SIG-M5 (cell line): ENCODE measurements at regions not wholly inside any gene's neighbourhood (a gene's known extent, or its start where the extent isn't known, plus 50 kb on each side); places are given as distances from the start of the nearest gene placed in this dataset.
"Not testable (repeated sequence)": the region's sequence is repeated elsewhere in the genome, so short reads cannot be mapped to it uniquely, and the experiment has no call there.

Source experiments
- DNase-seq: peaks from one replicate; lab custom pipeline; 2025; lab: John Stamatoyannopoulos, UW

- DNase-seq, result no peak
These were observed 119.5 kb upstream of the TNRC6C start for GRCh38 chr17:77838748-77839697.

- no peak for DNase-seq
These were observed 118.6 kb upstream of the TNRC6C start for GRCh38 chr17:77839698-77840512.

- no peak for DNase-seq
These were observed 117.9 kb upstream of the TNRC6C start for GRCh38 chr17:77840513-77841165.

GRCh38 chr17:77841742-77842527, 116.6 kb upstream of the TNRC6C start:
- no peak for DNase-seq

- DNase-seq, result no peak
These were observed 115.9 kb upstream of the TNRC6C start for GRCh38 chr17:77842528-77843147.

- not testable (repeated sequence) for DNase-seq
These were observed 115.1 kb upstream of the TNRC6C start for GRCh38 chr17:77843255-77843895.

GRCh38 chr17:77843896-77844295, 114.6 kb upstream of the TNRC6C start:
- no peak for DNase-seq

- no peak for DNase-seq
These were observed 113.8 kb upstream of the TNRC6C start for GRCh38 chr17:77844681-77845080.

- DNase-seq, result no peak
These were observed 112.8 kb upstream of the TNRC6C start for GRCh38 chr17:77845541-77846225.

GRCh38 chr17:77846531-77847085, 111.9 kb upstream of the TNRC6C start:
- no peak for DNase-seq

- DNase-seq, result no peak
These were observed 111.0 kb upstream of the TNRC6C start for GRCh38 chr17:77847221-77848085.

GRCh38 chr17:77848257-77848656, 110.2 kb upstream of the TNRC6C start:
- DNase-seq, result no peak

GRCh38 chr17:77849239-77849638, 109.3 kb upstream of the TNRC6C start:
- no peak for DNase-seq

- DNase-seq, result no peak
These were observed 106.6 kb upstream of the TNRC6C start for GRCh38 chr17:77851921-77852320.

GRCh38 chr17:77852731-77853130, 105.8 kb upstream of the TNRC6C start:
- no peak for DNase-seq

GRCh38 chr17:77853191-77853977, 105.1 kb upstream of the TNRC6C start:
- DNase-seq, result no peak

- DNase-seq, result no peak
These were observed 104.3 kb upstream of the TNRC6C start for GRCh38 chr17:77854083-77854758.
